GM18867 (cell line): ENCODE measurements at regions not wholly inside any gene's neighbourhood (a gene's known extent, or its start where the extent isn't known, plus 50 kb on each side); places are given as distances from the start of the nearest gene placed in this dataset.

Experiments used
- ATAC-seq: cut with Tn5 transposase; IDR thresholded peaks from one replicate; pipeline ENCODE4 v1.9.1; 2021; ENCODE audit warnings: mild to moderate bottlenecking, moderate library complexity; ENCODE audit not compliant: unreplicated experiment

DNA sequence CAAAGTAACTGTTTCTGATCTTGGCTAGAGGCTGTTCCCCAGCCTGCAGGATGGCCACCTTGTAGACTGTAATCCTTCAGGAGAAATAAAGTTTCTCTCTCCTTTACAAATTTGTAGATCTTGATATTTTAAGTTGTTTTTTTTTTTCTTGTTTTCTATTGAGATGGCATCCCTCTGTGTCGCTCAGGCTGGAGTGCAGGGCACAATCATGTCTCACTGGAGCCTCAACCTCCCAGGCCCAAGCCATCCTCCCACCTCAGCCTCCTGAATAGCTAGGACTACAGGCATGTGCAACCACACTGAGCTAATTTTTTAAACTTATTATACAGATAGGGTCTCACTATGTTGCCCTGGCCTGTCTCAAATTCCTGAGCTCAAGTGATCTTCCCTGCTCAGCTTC, 389.8 kb upstream of the LRRC4C start:
- no peak for ATAC-seq

DNA sequence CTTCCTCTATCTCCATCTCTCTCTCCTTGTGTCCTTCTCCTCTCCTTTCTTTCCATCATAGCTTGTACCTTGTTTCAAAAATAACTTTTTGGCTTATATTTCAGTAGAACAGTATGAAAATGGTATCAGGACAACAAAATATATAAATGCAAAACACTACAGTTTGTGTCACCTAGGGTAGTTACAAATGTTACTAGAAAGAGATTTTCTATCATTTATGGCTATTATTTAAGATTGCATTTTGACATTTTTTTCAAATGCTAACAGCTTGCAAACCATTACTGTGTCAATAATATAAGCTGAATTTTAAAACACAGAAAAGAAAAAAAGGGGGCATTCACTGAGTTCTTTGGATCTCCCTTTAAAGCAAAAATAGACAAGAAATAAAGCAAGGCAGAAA, 392.3 kb upstream of the LRRC4C start:
- ATAC-seq = no peak

- no peak for ATAC-seq
Observed at GRCh38 chr11:41861838-41862237, 402.4 kb upstream of the LRRC4C start.

DNA sequence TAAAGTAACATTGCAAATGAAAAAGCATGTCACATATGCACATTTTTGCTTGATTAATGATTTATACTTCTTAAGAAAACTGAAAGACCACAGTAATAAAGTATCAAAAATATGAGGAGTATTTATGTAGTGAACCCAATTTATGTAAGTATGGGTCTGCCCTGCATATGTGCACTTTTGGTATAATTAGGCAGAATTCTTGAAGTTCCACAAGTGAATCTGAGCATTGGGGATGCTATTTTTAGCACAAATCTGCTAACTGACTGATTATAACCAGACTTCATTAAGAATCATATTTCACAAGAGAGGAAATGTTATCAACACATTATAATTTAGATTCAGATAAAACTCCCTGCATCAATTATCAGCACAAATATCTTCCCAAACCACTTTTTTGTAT, 407.1 kb upstream of the LRRC4C start:
- no peak for ATAC-seq

- ATAC-seq = no peak
Observed at GRCh38 chr11:41868606-41869005, 409.2 kb upstream of the LRRC4C start.

DNA sequence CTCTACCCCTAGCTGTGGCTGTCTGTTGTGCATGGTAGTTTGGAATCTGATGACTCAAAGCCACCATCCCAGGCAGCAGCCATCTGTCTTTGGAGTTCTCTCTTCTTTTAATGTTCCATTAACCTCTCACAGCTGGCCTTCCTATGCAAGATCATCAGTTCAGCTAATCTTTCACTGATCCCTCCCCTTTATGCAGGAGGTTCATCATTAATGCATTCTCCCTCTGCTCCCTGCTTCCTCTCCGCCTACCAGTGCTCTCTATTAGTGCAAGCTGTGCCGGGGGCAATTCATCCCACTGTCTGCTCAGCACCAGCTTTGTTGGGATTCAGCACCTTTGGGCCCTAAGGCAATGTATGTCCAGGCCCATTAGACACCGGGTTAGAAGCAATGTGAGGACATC, 413.0 kb upstream of the LRRC4C start:
- ATAC-seq = no peak

DNA sequence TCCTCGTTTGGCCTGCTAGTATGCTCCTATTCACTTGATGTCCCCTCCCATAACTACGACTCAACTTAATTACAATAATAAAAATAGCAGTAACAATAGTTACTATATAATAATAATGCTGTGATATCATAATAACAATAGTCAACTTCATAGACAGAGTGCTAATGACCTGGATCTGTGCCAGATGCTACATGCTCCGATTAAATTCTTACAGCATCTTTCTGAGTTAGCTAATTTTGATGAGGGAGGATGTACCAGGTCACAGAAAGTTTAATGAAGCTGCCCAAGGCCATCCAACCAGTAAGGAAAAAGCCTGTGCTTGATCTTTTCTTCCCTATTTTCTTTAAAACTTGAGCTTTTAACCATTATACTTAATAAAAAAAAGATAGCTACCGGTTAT, 413.4 kb upstream of the LRRC4C start:
- no peak for ATAC-seq

DNA sequence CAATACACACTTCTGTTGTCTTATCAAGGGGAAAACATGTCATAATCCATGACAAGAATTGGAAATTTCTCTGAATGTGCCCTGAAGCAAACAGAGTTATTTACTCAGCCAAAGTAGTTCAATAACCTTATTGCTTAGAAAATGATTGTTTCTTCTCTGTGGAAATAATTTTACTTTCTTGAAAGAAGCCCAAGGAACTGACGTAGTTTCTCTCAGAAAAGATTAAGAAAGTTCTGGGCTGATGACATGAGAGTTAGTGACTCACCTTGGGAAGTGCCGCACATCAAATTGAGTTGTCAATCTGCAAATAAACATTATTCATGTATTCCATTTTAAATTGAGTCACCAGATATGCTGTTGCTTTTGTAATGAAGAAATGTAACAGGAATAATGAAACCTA, 418.6 kb upstream of the LRRC4C start:
- ATAC-seq = no peak

- no peak for ATAC-seq
Observed at GRCh38 chr11:41879214-41879613, 419.8 kb upstream of the LRRC4C start.

DNA sequence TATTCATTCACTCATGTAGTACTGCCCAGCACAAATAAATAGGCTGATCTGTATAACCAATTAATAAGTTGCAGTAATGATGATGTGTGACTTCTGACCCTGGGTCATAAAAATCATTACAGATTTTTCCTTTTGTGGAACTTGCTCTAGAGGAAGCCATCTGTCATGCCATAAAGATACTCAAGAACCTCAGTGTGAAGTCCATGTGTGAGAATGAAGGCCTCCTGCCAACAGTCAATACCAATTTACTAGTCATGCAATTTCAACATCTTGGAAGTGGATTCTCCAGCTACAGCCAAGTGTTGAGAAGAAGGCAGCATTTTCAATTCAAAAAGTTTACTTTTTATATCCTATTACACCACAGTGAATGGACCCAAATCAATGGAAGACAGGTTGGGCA, 435.6 kb upstream of the LRRC4C start:
- no peak for ATAC-seq

- no peak for ATAC-seq
Observed at GRCh38 chr11:41897991-41898390, 438.5 kb upstream of the LRRC4C start.

DNA sequence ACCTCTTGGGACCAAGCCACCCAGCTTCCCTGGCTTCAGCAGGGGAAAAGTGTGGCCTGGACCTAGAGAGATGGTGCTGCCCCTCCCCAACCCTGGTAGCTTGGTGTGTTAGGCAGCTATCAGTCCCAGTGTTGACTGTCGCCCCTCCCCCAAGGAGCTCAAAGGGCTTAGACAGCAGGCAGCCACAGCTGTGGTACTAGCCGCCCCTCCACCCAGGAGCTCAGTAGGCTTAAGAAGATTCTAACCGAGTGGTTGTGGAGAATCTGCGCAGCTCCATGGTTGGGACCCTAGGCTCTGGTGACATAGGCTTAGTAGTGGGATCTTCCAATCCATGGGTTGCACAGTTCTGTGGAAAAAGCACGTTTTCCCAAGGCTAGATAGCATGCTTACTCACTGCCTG, 458.4 kb upstream of the LRRC4C start:
- ATAC-seq = no peak

DNA sequence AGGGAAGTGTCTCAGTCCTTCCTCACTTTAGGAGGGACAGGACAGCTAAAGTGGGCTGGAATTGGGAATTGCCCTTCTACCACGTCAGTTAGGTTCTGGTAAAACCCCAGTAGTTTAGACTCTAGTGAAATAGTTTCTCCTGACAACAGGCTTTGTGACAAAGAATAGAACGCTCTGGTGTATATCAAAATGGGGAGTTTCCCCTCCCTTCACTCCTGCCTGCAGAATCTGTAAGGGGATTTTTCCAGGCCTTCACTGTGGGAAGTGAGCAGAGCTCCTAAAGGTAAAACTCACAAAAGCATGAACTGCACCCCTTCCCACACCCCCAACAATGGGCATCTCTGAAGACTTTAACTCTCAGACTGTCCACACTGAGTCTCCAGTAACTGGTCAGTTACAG, 460.9 kb upstream of the LRRC4C start:
- no peak for ATAC-seq

DNA sequence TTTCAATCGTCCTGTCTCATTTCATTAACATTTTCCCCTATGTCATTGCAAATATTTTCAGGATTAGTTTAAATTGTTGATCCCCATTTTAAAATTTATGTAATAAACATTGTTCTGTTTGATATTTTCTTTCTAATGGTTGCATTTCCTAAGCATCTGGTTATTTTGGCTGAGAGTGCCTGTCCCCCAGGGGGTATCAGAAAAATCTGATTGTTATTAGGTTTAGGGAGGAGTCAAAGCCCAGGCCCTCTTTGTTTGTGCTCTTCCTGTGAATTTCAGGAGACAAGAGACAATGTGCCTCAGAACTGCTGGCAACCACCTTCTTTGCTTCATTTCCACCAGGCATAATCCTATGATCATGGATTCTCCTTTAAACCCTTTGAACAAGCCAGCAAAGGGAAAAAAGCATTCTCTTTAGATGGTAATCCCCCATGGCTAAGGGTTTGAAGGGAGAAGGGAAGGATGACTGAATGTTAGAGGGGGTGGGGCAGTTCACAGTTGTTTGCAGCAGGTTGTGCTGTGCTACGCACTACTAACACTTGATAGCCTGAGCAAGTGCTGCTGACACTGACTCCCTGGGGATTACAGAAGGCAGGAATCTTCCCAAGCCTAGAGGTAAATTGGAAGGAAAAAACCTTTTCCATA, 462.4 kb upstream of the LRRC4C start:
- ATAC-seq = no peak

GRCh38 chr11:41926339-41926738, 466.9 kb upstream of the LRRC4C start:
- ATAC-seq = no peak

DNA sequence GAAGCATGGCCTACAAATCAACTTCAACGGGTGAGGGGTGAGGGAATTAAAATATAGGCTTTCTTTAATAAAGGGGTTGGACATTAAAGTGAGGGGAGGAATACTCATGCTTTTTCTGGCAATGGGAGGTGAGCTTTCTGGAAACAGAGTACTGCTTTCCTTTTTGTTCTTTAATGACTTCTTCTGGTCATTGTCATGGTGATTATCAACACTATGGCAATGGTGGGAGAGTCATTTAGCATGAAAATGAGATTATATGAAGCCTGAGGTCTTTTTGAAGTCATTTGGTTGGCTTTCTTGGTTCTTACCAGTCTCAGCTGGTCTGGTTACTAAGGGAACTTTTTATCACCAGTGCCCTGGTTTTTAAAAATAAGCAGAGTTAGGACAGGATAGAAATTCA, 475.8 kb upstream of the LRRC4C start:
- ATAC-seq = no peak

DNA sequence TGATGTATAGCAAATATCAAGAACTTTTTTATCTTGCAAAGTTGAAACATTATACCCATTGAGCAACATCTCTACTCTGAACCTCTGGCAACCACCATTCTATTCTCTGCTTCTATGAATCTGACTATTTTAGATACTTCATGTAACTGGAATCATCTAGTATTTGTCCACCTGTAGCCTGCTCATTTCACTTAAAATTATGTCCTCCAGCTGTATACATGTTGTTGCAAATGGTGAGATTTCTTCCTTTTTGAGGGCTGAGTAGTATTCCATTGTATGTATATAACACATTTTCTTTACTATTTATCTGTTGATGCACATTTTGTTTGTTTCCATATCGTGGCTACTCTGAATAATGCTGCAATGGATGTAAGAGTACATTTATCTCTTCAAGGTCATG, 476.3 kb upstream of the LRRC4C start:
- no peak for ATAC-seq

- no peak for ATAC-seq
Observed at GRCh38 chr11:41943656-41944055, 484.2 kb upstream of the LRRC4C start.

- no peak for ATAC-seq
Observed at GRCh38 chr11:41947392-41947791, 487.9 kb upstream of the LRRC4C start.

DNA sequence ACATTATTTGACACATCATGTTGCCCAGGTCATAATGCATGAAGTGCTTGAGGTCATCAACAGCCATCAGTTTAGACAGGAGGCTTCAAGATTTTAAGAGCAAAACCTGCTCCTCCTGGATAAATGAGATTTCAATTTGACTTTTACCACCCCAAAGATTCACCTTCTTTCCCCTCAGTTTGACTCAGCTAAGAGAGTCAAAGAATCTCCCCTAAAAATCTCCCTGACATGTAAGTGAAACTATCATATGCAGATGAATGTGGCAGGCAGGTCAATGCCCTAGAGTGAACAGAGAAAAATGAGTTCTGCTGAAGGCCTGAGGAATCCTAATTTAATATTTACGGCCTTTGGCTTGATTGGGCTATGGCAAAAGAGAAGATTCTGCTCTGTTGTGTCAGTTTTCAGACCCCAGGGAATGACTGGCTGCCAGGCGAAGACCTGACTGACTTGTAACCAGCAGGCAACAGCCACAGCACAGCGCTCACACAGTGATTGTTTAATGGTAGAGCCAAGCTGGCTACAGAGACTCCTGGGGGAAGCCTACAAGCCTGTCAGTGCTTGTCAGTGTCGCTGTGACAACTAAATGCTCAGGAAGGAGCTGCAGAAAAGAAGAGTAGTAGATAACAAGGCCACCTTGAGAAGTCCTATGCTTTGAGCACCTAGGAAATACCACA, 491.2 kb upstream of the LRRC4C start:
- no peak for ATAC-seq

DNA sequence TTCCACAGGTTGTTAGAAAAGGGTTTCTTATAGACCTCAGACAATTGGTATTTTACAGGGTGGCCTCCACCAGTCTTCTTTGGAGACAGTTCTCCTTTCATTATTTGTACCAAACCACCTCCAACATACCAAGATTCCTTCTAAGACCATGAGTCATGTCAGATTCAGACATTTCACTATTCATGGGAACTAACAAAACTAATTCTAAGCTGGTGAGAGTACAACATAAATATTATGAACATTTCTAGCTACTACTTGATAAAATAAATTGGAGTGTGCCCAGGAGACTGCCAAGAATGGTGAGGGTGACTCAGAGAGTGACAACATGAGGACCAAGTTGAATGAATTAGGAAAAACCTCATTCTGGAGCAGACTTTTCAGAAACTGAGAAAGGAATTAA, 494.6 kb upstream of the LRRC4C start:
- no peak for ATAC-seq

DNA sequence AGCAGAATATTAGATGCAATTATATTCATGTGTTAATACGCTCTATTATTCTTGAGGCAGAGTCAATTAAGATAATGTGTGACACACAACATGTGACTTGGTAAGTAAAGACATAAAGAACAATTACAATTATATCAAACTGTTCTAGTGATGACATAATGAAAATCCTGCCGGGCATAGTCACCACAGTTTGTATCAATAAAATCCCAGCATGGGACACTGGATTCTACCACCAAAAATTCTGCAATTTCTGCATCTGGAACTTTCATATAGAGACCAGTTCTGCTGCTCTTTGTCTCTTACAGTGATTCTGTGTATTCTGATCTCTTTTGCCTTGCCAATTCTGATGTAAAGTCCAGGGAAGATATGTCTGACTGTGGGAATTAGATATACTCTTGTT, 495.6 kb upstream of the LRRC4C start:
- no peak for ATAC-seq
